Activated CD8-positive, alpha-beta T cell treated with anti-CD3 and anti-CD28 coated beads for 36 hours (primary cell): ENCODE measurements at regions not wholly inside any gene's neighbourhood (a gene's known extent, or its start where the extent isn't known, plus 50 kb on each side); places are given as distances from the start of the nearest gene placed in this dataset.
"Not testable (repeated sequence)": the region's sequence is repeated elsewhere in the genome, so short reads cannot be mapped to it uniquely, and the experiment has no call there.

Source experiments
- ATAC-seq: fragments of 200-7000 bp; cut with Tn5 transposase; one replicate; pipeline ENCODE4 v1.10.0; 2021; ENCODE audit warnings: mild to moderate bottlenecking, moderate library complexity
- CTCF ChIA-PET: fragments of 350-600 bp; sonication (Branson Sonifier 250); formaldehyde crosslinking; loops from one replicate; lab custom pipeline; 2021; ENCODE audit warnings: antibody characterized with exemption; lab: Charles Lee
- POLR2A ChIA-PET: fragments of 350-600 bp; sonication (Branson Sonifier 250); formaldehyde crosslinking; loops from one replicate; lab custom pipeline; 2021; ENCODE audit warnings: antibody characterized with exemption; lab: Charles Lee
- DNase-seq: peaks from one replicate; pipeline ENCODE4 v3.0.0-alpha.2; 2020
- H3K27ac Mint-ChIP-seq: one replicate; pipeline ENCODE4 v1.8.0; 2021; ENCODE audit warnings: mild to moderate bottlenecking, mixed read lengths
- H3K27me3 Mint-ChIP-seq: one replicate; pipeline ENCODE4 v1.8.0; 2021; ENCODE audit warnings: mixed read lengths
- H3K36me3 Mint-ChIP-seq: one replicate; pipeline ENCODE4 v1.8.0; 2021; ENCODE audit warnings: low read depth, mixed read lengths
- H3K4me1 Mint-ChIP-seq: one replicate; pipeline ENCODE4 v1.8.0; 2021; ENCODE audit warnings: low read depth, mixed read lengths
- H3K4me3 Mint-ChIP-seq: one replicate; pipeline ENCODE4 v1.8.0; 2021; ENCODE audit warnings: mild to moderate bottlenecking, moderate library complexity, mixed read lengths
- H3K9me3 Mint-ChIP-seq: one replicate; pipeline ENCODE4 v1.8.0; 2021; ENCODE audit warnings: mixed read lengths
- CTCF ChIP-seq: fragments of 200-600 bp; IDR thresholded peaks from one replicate; pipeline ENCODE4 v1.8.0; 2022; ENCODE audit warnings: antibody characterized with exemption, mild to moderate bottlenecking
- intact Hi-C: fragments of 100-400 bp; cut with micrococcal nuclease; formaldehyde crosslinking; loops from one replicate; pipeline ENCODE4 v1.10.0; 2022

DNA sequence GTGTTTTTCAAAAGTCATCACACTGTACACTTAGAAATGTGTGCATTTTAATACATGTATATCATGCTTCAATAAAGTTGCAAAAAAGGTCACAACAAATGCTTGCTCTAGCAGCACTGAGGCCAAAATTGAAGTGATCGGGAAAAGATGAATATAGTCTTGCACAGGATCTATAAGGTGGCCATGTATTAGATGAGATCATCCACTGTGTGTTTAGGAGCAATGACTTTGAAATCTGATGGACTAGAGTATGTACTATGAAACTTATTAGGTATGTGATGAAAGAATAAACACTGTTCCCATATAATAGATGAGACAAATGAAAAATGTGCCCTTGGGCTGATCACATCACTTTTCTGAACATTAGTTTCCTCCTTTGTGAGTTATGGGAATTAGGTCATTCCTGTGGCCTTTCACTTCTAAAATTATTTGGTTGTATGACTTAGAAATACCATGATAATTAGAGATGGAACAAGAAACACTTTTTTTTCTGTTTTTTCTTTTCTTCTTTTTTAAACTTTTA lies 984.6 kb downstream of the ADGRL2 start:
- no peaks in the 10 kb centered on the region for H3K4me1 Mint-ChIP-seq
- ChIA-PET POLR2A (no interaction called here), CTCF (no interaction called here)
- H3K9me3 Mint-ChIP-seq: peaks cover 3% of the 10 kb centered on the region
- no peak for ATAC-seq
- H3K27me3 Mint-ChIP-seq: no peaks in the 10 kb centered on the region
- DNase-seq: no peak
- no peaks in the 10 kb centered on the region for H3K36me3 Mint-ChIP-seq
- no peak for TF ChIP-seq CTCF
- intact Hi-C loops: no loop called here
- H3K4me3 Mint-ChIP-seq: no peak overlapping the region
- H3K27ac Mint-ChIP-seq: no peak overlapping the region

DNA sequence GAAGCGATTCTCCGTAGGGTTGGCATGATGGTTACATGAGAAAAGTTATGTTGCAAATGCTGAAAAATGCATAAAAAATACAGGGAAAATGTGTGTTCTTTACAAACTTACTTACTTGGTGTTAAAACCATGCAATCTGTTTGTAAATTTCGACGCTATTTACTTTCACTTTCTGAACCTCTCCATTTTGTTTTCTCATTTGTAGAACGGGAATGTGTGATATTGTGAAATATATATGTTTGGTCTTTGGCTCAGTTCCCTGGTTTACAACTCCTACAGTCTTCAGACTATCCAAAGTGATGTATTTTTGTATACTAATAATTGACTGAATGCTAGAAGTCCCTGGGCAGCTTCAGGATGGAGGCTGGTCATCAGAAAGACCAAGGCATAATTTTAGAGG lies 982.3 kb downstream of the ADGRL2 start:
- intact Hi-C loops: no loop called here
- Mint-ChIP-seq H3K9me3 (no peaks in the 10 kb centered on the region), H3K4me3 (no peak overlapping the region), H3K27me3 (no peaks in the 10 kb centered on the region), H3K36me3 (no peaks in the 10 kb centered on the region), H3K4me1 (no peaks in the 10 kb centered on the region), H3K27ac (no peak overlapping the region)
- POLR2A ChIA-PET: no interaction called here
- DNase-seq: no peak
- no peak for TF ChIP-seq CTCF
- CTCF ChIA-PET: no interaction called here
- no peak for ATAC-seq

- ChIA-PET POLR2A (no interaction called here), CTCF (no interaction called here)
- ATAC-seq: no peak
- Mint-ChIP-seq H3K27ac (no peak overlapping the region), H3K4me3 (no peak overlapping the region), H3K4me1 (no peaks in the 10 kb centered on the region), H3K9me3 (no peaks in the 10 kb centered on the region), H3K27me3 (no peaks in the 10 kb centered on the region), H3K36me3 (no peaks in the 10 kb centered on the region)
- no peak for DNase-seq
- intact Hi-C loops: no loop called here
- no peak for TF ChIP-seq CTCF
Observed at GRCh38 chr1:82782599-82782998, 981.9 kb downstream of the ADGRL2 start.

DNA sequence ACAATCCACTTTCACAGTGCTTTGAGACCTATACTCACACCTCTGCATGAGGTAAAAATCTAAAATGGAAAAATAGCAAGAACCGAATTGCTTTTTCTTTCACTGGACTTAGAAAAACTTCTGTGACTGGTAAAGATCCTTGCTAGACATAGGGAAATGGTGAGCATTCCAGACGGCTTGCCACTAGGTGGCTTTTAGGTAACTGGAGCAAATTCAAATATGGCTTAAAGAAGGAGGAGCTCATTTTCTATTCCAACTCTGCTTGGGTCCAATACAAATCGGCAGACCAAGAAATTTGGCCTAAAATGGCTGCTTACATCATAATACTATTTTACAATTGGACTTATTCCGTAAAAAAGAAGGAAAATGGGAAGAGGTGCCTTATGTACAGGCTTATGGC lies 977.9 kb downstream of the ADGRL2 start:
- ATAC-seq (no peak), DNase-seq (no peak)
- Mint-ChIP-seq H3K36me3 (no peaks in the 10 kb centered on the region), H3K4me1 (no peaks in the 10 kb centered on the region), H3K4me3 (no peak overlapping the region), H3K9me3 (no peaks in the 10 kb centered on the region), H3K27me3 (no peaks in the 10 kb centered on the region), H3K27ac (no peak overlapping the region)
- CTCF ChIA-PET: no interaction called here
- no peak for TF ChIP-seq CTCF
- POLR2A ChIA-PET: no interaction called here
- intact Hi-C loops: no loop called here

DNA sequence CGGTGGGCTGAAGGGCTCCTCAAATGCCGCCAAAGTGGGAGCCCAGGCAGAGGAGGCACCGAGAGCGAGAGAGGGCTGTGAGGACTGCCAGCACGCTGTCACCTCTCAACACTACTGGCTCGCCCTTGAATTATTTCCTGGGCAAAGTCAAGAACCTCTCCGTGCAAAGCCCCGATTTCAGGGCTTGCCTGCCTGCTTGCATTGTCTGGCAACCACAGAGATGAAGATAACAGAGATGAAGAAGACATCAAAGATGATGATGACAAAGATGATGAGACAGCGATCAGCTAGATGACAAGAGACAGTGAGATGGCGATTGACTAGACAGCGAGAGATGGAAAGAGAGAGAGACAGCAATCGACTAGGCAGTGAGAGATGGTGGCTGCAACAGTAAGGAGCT lies 976.5 kb downstream of the ADGRL2 start:
- ATAC-seq (no peak), DNase-seq (no peak)
- POLR2A ChIA-PET: no interaction called here
- no peak overlapping the region for H3K4me3 Mint-ChIP-seq
- H3K27ac Mint-ChIP-seq: no peak overlapping the region
- intact Hi-C loops: no loop called here
- no peaks in the 10 kb centered on the region for H3K36me3 Mint-ChIP-seq
- H3K4me1 Mint-ChIP-seq: no peaks in the 10 kb centered on the region
- H3K27me3 Mint-ChIP-seq: no peaks in the 10 kb centered on the region
- no peak for TF ChIP-seq CTCF
- no peaks in the 10 kb centered on the region for H3K9me3 Mint-ChIP-seq
- CTCF ChIA-PET: no interaction called here

DNA sequence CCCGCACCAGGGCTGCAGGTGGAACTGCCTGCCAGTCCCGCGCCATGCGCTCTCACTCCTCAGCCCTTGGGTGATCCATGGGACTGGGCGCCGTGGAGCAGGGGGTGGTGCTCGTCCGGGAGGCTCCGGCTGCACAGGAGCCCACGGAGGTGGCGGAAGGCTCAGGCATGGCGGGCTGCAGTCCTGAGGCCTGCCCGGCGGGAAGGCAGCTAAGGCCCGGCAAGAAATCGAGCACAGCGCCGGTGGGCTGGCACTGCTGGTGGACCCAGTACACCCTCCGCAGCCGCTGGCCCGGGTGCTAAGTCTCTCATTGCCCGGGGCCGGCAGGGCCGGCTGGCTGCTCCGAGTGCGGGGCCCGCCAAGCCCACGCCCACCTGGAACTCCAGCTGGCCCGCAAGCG lies 976.0 kb downstream of the ADGRL2 start:
- H3K27me3 Mint-ChIP-seq, H3K4me3 Mint-ChIP-seq, CTCF ChIA-PET, H3K36me3 Mint-ChIP-seq, ATAC-seq, intact Hi-C loops, POLR2A ChIA-PET, H3K4me1 Mint-ChIP-seq, H3K9me3 Mint-ChIP-seq, H3K27ac Mint-ChIP-seq, DNase-seq: not testable (repeated sequence)
